ENCODE measurements at regions not wholly inside any gene's neighbourhood (a gene's known extent, or its start where the extent isn't known, plus 50 kb on each side); places are given as distances from the start of the nearest gene placed in this dataset.

GRCh38 chr1:34398916-34399275 is 222.2 kb downstream of the C1orf94 start:
- 16% methylated on average over 4 of the region's 4 CpGs for WGBS
- H3K36me3 ChIP-seq (ENCODE audit: control insufficient read depth in 4 of 4, insufficient read depth in 3 of 4, low read depth in 1 of 4, low read length in 3 of 4) = peaks cover 0 to 2% (median 0%) of the 10 kb centered on the region in 4 donors
- no peaks in the 10 kb centered on the region for H3K27me3 ChIP-seq (ENCODE audit: control insufficient read depth in 4 of 4, insufficient read depth in 4 of 4, low read length in 3 of 4)
- H3K4me3 ChIP-seq (ENCODE audit: low read depth in 1 of 3, low read length in 3 of 3) = no peak overlapping the region
- H3K9ac ChIP-seq (ENCODE audit: low read depth in 1 of 2, low read length in 2 of 2) = no peak overlapping the region
- H3K9me3 ChIP-seq (ENCODE audit: control insufficient read depth in 4 of 4, low read length in 3 of 4) = peaks cover 0 to 8% (median 7%) of the 10 kb centered on the region in 4 donors
- DNase-seq (ENCODE audit: low spot score) = no peak
- TF ChIP-seq HNF4G (IDR thresholded peaks at IDR 0.05) (no peak), HNF4A (conservative IDR thresholded peaks at IDR 0.05) (no peak), YY1 (IDR thresholded peaks at IDR 0.05) (no peak), NR2F2 (IDR thresholded peaks at IDR 0.05) (no peak), FOXA1 (IDR thresholded peaks at IDR 0.05) (no peak), RXRA (IDR thresholded peaks at IDR 0.05) (no peak), SP1 (IDR thresholded peaks at IDR 0.05) (no peak), FOXA2 (IDR thresholded peaks at IDR 0.05) (no peak), JUND (IDR thresholded peaks at IDR 0.05) (no peak), GABPA (IDR thresholded peaks at IDR 0.05 in 1 of 2, conservative IDR thresholded peaks at IDR 0.05 in 1 of 2) (no peak), ATF3 (IDR thresholded peaks at IDR 0.05) (no peak), EGR1 (IDR thresholded peaks at IDR 0.05; ENCODE audit: low read depth in 2 of 2) (no peak), RAD21 (IDR thresholded peaks at IDR 0.05) (no peak), CTCF (IDR thresholded peaks at IDR 0.05; ENCODE audit: low read depth, low read length, missing input control) (no peak), REST (IDR thresholded peaks at IDR 0.05) (no peak)
- H3K4me1 ChIP-seq (ENCODE audit: control insufficient read depth in 4 of 4, insufficient read depth in 4 of 4, low read length in 3 of 4) = no peaks in the 10 kb centered on the region
- H3K27ac ChIP-seq (ENCODE audit: low read depth in 1 of 2, low read length in 2 of 2) = no peak overlapping the region

GRCh38 chr1:34400675-34401074 is 224.0 kb downstream of the C1orf94 start:
- no peak overlapping the region for H3K9ac ChIP-seq (ENCODE audit: low read depth in 1 of 2, low read length in 2 of 2)
- WGBS = 26% methylated on average over 2 of the region's 2 CpGs
- H3K4me3 ChIP-seq (ENCODE audit: low read depth in 1 of 3, low read length in 3 of 3) = no peak overlapping the region
- no peaks in the 10 kb centered on the region for H3K27me3 ChIP-seq (ENCODE audit: control insufficient read depth in 4 of 4, insufficient read depth in 4 of 4, low read length in 3 of 4)
- H3K27ac ChIP-seq (ENCODE audit: low read depth in 1 of 2, low read length in 2 of 2) = no peak overlapping the region
- peaks cover 3 to 8% (median 7%) of the 10 kb centered on the region in 4 donors for H3K9me3 ChIP-seq (ENCODE audit: control insufficient read depth in 4 of 4, low read length in 3 of 4)
- DNase-seq (ENCODE audit: low spot score) = no peak
- H3K4me1 ChIP-seq (ENCODE audit: control insufficient read depth in 4 of 4, insufficient read depth in 4 of 4, low read length in 3 of 4) = no peaks in the 10 kb centered on the region
- peaks cover 0 to 2% (median 0%) of the 10 kb centered on the region in 4 donors for H3K36me3 ChIP-seq (ENCODE audit: control insufficient read depth in 4 of 4, insufficient read depth in 3 of 4, low read depth in 1 of 4, low read length in 3 of 4)
- TF ChIP-seq YY1 (IDR thresholded peaks at IDR 0.05) (no peak), REST (IDR thresholded peaks at IDR 0.05) (no peak), RAD21 (IDR thresholded peaks at IDR 0.05) (no peak), FOXA2 (IDR thresholded peaks at IDR 0.05) (no peak), NR2F2 (IDR thresholded peaks at IDR 0.05) (no peak), FOXA1 (IDR thresholded peaks at IDR 0.05) (no peak), SP1 (IDR thresholded peaks at IDR 0.05) (no peak), CTCF (IDR thresholded peaks at IDR 0.05; ENCODE audit: low read depth, low read length, missing input control) (no peak), JUND (IDR thresholded peaks at IDR 0.05) (no peak), ATF3 (IDR thresholded peaks at IDR 0.05) (no peak), RXRA (IDR thresholded peaks at IDR 0.05) (no peak), HNF4G (IDR thresholded peaks at IDR 0.05) (no peak), TAF1 (conservative IDR thresholded peaks at IDR 0.05) (no peak), GABPA (IDR thresholded peaks at IDR 0.05 in 1 of 2, conservative IDR thresholded peaks at IDR 0.05 in 1 of 2) (no peak), MAX (IDR thresholded peaks at IDR 0.05) (no peak), HNF4A (conservative IDR thresholded peaks at IDR 0.05) (no peak)

Measured in liver (tissue), 8 donors.